ENCODE measurements at regions not wholly inside any gene's neighbourhood (a gene's known extent, or its start where the extent isn't known, plus 50 kb on each side); places are given as distances from the start of the nearest gene placed in this dataset.

- H3K4me3 ChIP-seq (ENCODE audit: low read depth, low read length), result no peak overlapping the region
- in situ Hi-C loops (cut with HindIII; ENCODE audit: low sequenced_read_pairs), result no loop called here
- TF ChIP-seq CTCF (IDR thresholded peaks at IDR 0.05; ENCODE audit: low read depth, low read length, missing control alignments), result no peak
- no peak for DNase-seq (ENCODE audit: low read depth)
Measured at GRCh38 chrX:10030570-10030969, 63.4 kb downstream of the CLDN34 start.

- no peak for DNase-seq (ENCODE audit: low read depth)
- TF ChIP-seq CTCF (IDR thresholded peaks at IDR 0.05; ENCODE audit: low read depth, low read length, missing control alignments), result no peak
- in situ Hi-C loops (cut with HindIII; ENCODE audit: low sequenced_read_pairs), result no loop called here
- H3K4me3 ChIP-seq (ENCODE audit: low read depth, low read length), result no peak overlapping the region
Measured at GRCh38 chrX:10031746-10032145, 64.6 kb downstream of the CLDN34 start.

GRCh38 chrX:10032147-10032546 lies 65.0 kb downstream of the CLDN34 start:
- DNase-seq (ENCODE audit: low read depth), result no peak
- H3K4me3 ChIP-seq (ENCODE audit: low read depth, low read length), result no peak overlapping the region
- TF ChIP-seq CTCF (IDR thresholded peaks at IDR 0.05; ENCODE audit: low read depth, low read length, missing control alignments), result no peak
- in situ Hi-C loops (cut with HindIII; ENCODE audit: low sequenced_read_pairs), result no loop called here

GRCh38 chrX:10033375-10034007 lies 66.3 kb downstream of the CLDN34 start:
- DNase-seq (ENCODE audit: low read depth), result no peak
- in situ Hi-C loops (cut with HindIII; ENCODE audit: low sequenced_read_pairs), result no loop called here
- no peak for TF ChIP-seq CTCF (IDR thresholded peaks at IDR 0.05; ENCODE audit: low read depth, low read length, missing control alignments)
- H3K4me3 ChIP-seq (ENCODE audit: low read depth, low read length), result no peak overlapping the region

- in situ Hi-C loops (cut with HindIII; ENCODE audit: low sequenced_read_pairs), result no loop called here
- DNase-seq (ENCODE audit: low read depth), result no peak
- no peak overlapping the region for H3K4me3 ChIP-seq (ENCODE audit: low read depth, low read length)
- TF ChIP-seq CTCF (IDR thresholded peaks at IDR 0.05; ENCODE audit: low read depth, low read length, missing control alignments), result no peak
Measured at GRCh38 chrX:10034740-10035260, 67.6 kb downstream of the CLDN34 start.

GRCh38 chrX:10038585-10038984 lies 71.4 kb downstream of the CLDN34 start:
- DNase-seq (ENCODE audit: low read depth), result no peak
- in situ Hi-C loops (cut with HindIII; ENCODE audit: low sequenced_read_pairs), result no loop called here
- TF ChIP-seq CTCF (IDR thresholded peaks at IDR 0.05; ENCODE audit: low read depth, low read length, missing control alignments), result no peak
- H3K4me3 ChIP-seq (ENCODE audit: low read depth, low read length), result no peak overlapping the region

All from astrocyte of the cerebellum (primary cell).